PC-3 (cell line): ENCODE measurements at regions not wholly inside any gene's neighbourhood (a gene's known extent, or its start where the extent isn't known, plus 50 kb on each side); places are given as distances from the start of the nearest gene placed in this dataset.

Source experiments
- ATAC-seq: fragments of 200-7000 bp; cut with Tn5 transposase; 2 replicates; pipeline ENCODE4 v1.9.1; 2020; ENCODE audit warnings: mild to moderate bottlenecking, moderate library complexity
- BruUV-seq: library from RNA; stranded (reverse); fragments of 400-500 nt; replicated peaks from 2 replicates; lab custom pipeline; 2021; lab: Mats Ljungman, UMichigan
- CTCF ChIA-PET: fragments of 300-600 bp; sonication (Branson Sonifier 250); formaldehyde crosslinking; loops from one replicate; lab custom pipeline; 2022; ENCODE audit warnings: antibody characterized with exemption; lab: Charles Lee
- POLR2A ChIA-PET: fragments of 300-600 bp; sonication (Branson Sonifier 250); formaldehyde crosslinking; loops from one replicate; lab custom pipeline; 2022; ENCODE audit warnings: antibody characterized with exemption; ENCODE audit not compliant: unreplicated experiment; lab: Charles Lee
- DNase-seq: peaks from one replicate; pipeline ENCODE4 v3.0.0-alpha.2; 2015
- H2AFZ ChIP-seq: fragments of 300-600 bp; sonication (generic); 2 replicates; pipeline ENCODE4 v1.6.0; 2016; ENCODE audit warnings: antibody characterized with exemption, low read length
- H3F3A ChIP-seq: fragments of 300-600 bp; sonication (generic); one replicate; pipeline ENCODE4 v1.6.0; 2017; ENCODE audit warnings: antibody characterized with exemption, low read length, control low read depth, mild to moderate bottlenecking; ENCODE audit not compliant: unreplicated experiment
- H3K27ac ChIP-seq: fragments of 300-600 bp; sonication (generic); 2 replicates; pipeline ENCODE4 v1.5.1; 2016; ENCODE audit warnings: mild to moderate bottlenecking, low read length
- H3K27me3 ChIP-seq: fragments of 300-600 bp; sonication (generic); 2 replicates; pipeline ENCODE4 v1.6.1; 2016; ENCODE audit warnings: low read length, mixed read lengths
- H3K36me3 ChIP-seq: fragments of 300-600 bp; sonication (generic); 2 replicates; pipeline ENCODE4 v1.6.1; 2016; ENCODE audit warnings: low read depth, mixed run types, low read length, mixed read lengths
- H3K4me1 ChIP-seq: fragments of 300-600 bp; sonication (generic); 2 replicates; pipeline ENCODE4 v1.5.1; 2016; ENCODE audit warnings: low read length; ENCODE audit not compliant: insufficient read depth
- H3K4me2 ChIP-seq: fragments of 300-600 bp; sonication (generic); 2 replicates; pipeline ENCODE4 v1.6.0; 2016; ENCODE audit warnings: low read length
- H3K4me3 ChIP-seq: fragments of 300-600 bp; sonication (generic); 2 replicates; pipeline ENCODE4 v1.5.1; 2016; ENCODE audit warnings: mild to moderate bottlenecking, low read length, mixed read lengths
- H3K79me2 ChIP-seq: fragments of 300-600 bp; sonication (generic); 2 replicates; pipeline ENCODE4 v1.6.1; 2017; ENCODE audit warnings: low read length, mixed read lengths
- H3K9ac ChIP-seq: fragments of 300-600 bp; sonication (generic); 2 replicates; pipeline ENCODE4 v1.6.0; 2016; ENCODE audit warnings: mild to moderate bottlenecking, low read length
- H3K9me2 ChIP-seq: fragments of 300-600 bp; sonication (generic); replicated peaks from 2 replicates; pipeline ENCODE4 v1.6.1; 2016; ENCODE audit warnings: mixed run types, low read length, mixed read lengths
- H3K9me3 ChIP-seq: fragments of 300-600 bp; sonication (generic); 2 replicates; pipeline ENCODE4 v1.6.1; 2016; ENCODE audit warnings: low read length, mixed read lengths
- H4K20me1 ChIP-seq: fragments of 300-600 bp; sonication (generic); 2 replicates; pipeline ENCODE4 v1.6.1; 2016; ENCODE audit warnings: low read length, mixed read lengths
- CTCF ChIP-seq: fragments of 300-600 bp; sonication (generic); conservative IDR thresholded peaks from 2 replicates; pipeline ENCODE4 v1.5.1; 2017; ENCODE audit warnings: antibody characterized with exemption, low read depth, mild to moderate bottlenecking, low read length
- EZH2 ChIP-seq: fragments of 300-600 bp; sonication (generic); IDR thresholded peaks from one replicate; pipeline ENCODE4 v1.6.1; 2017; ENCODE audit warnings: antibody characterized with exemption, mild to moderate bottlenecking, low read length; ENCODE audit not compliant: unreplicated experiment
- EZH2phosphoT487 ChIP-seq: fragments of 300-600 bp; sonication (generic); IDR thresholded peaks from 2 replicates; pipeline ENCODE4 v1.6.1; 2018; ENCODE audit warnings: mild to moderate bottlenecking, antibody characterized with exemption, low read length, borderline replicate concordance
- intact Hi-C: fragments of 100-400 bp; cut with micrococcal nuclease; formaldehyde crosslinking; loops from 2 replicates; pipeline ENCODE4 v1.9.0; 2023

DNA sequence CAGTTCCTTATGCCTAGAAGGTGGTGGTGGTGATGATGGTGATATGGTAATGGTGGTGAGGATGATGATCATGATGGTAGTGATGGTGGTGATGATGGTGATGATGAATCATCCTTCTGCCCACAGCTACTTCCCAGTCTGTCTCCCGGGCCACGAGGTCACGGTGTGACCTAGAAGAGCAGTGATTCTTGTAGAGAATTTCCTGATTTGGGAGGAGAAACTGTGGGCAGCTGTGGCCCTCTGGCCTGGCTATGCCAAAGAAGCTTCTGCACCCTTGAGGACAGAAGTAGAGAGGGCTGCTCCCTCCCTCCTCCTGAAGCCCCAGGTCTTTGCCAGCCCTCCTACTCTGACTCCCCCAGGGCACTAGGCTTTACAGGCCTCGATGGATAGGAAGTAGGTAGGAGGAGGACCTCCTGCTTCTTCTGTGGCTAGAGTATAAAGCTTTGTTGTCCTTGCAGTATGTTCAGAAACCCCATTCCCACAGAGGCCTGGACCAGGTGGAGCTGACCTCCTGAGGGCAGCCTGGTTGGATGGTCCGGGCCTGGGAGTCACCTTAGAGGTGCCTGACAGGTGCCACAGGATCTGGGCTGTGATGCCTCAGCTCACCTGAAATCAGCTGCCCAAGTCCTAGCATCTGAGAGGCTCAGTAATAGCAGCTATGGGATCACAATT, 57.9 kb upstream of the EPAS1 start:
- no peaks in the 10 kb centered on the region for H3K36me3 ChIP-seq
- ATAC-seq = no peak
- H4K20me1 ChIP-seq = no peaks in the 10 kb centered on the region
- H3K9me2 ChIP-seq = no peaks in the 10 kb centered on the region
- intact Hi-C loops = no loop called here
- no peaks in the 10 kb centered on the region for H3K9me3 ChIP-seq
- POLR2A ChIA-PET = no interaction called here
- CTCF ChIA-PET = no interaction called here
- no peak overlapping the region for H3K4me3 ChIP-seq
- BruUV-seq = no TSS peak
- H3K79me2 ChIP-seq = no peaks in the 10 kb centered on the region
- TF ChIP-seq CTCF (no peak), EZH2phosphoT487 (no peak)
- no peak overlapping the region for H3K27ac ChIP-seq
- H3K4me2 ChIP-seq = no peak overlapping the region
- no peak for DNase-seq
- H2AFZ ChIP-seq = no peak overlapping the region
- no peaks in the 10 kb centered on the region for H3F3A ChIP-seq
- H3K9ac ChIP-seq = no peak overlapping the region
- no peaks in the 10 kb centered on the region for H3K27me3 ChIP-seq
- H3K4me1 ChIP-seq = peaks cover 6% of the 10 kb centered on the region; the same call in 1 of the 2 replicates

- POLR2A ChIA-PET = no interaction called here
- no peaks in the 10 kb centered on the region for H3K9me2 ChIP-seq
- no peaks in the 10 kb centered on the region for H3K36me3 ChIP-seq
- H3K79me2 ChIP-seq = no peaks in the 10 kb centered on the region
- H3K27me3 ChIP-seq = no peaks in the 10 kb centered on the region
- H3K4me2 ChIP-seq = no peak overlapping the region
- H2AFZ ChIP-seq = no peak overlapping the region
- no TSS peak for BruUV-seq
- no peaks in the 10 kb centered on the region for H3F3A ChIP-seq
- H3K9ac ChIP-seq = no peak overlapping the region
- no peaks in the 10 kb centered on the region for H3K9me3 ChIP-seq
- CTCF ChIA-PET = no interaction called here
- TF ChIP-seq EZH2 = no peak
- TF ChIP-seq CTCF = no peak
- H3K4me1 ChIP-seq = peaks cover 6% of the 10 kb centered on the region; the same call in 1 of the 2 replicates
- no peak for DNase-seq
- H3K4me3 ChIP-seq = no peak overlapping the region
- no peak overlapping the region for H3K27ac ChIP-seq
- no peak for ATAC-seq
- intact Hi-C loops = no loop called here
- no peaks in the 10 kb centered on the region for H4K20me1 ChIP-seq
These were observed 57.4 kb upstream of the EPAS1 start for GRCh38 chr2:46239847-46240181.

DNA sequence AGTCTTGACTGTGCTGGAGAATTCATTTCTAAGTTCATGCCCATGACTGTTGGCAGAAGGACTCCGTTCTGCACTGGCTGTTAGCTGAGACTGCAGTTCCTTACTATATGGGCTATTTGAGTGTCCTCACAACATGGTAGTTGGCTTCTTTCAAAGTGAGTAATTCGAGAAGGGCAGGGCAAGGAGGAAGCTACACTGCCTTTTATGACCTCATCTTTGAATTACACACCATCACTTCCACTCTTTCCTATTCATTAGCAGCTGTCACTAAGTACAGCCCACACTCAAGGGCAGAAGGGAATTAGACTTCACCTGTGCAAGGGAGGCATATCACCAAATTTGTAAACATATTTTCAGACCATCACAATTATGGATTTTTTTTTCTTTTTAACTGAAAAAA, 55.9 kb upstream of the EPAS1 start:
- CTCF ChIA-PET = no interaction called here
- no peaks in the 10 kb centered on the region for H3K79me2 ChIP-seq
- H3K36me3 ChIP-seq = no peaks in the 10 kb centered on the region
- no TSS peak for BruUV-seq
- no peaks in the 10 kb centered on the region for H3K9me2 ChIP-seq
- TF ChIP-seq EZH2 (no peak), EZH2phosphoT487 (no peak), CTCF (no peak)
- H3K4me3 ChIP-seq = no peak overlapping the region
- peak; percentile 38 for DNase-seq
- H3K9me3 ChIP-seq = no peaks in the 10 kb centered on the region
- no peak overlapping the region for H3K4me2 ChIP-seq
- no peak overlapping the region for H2AFZ ChIP-seq
- no peak overlapping the region for H3K27ac ChIP-seq
- H4K20me1 ChIP-seq = no peaks in the 10 kb centered on the region
- no peak overlapping the region for H3K9ac ChIP-seq
- ATAC-seq = peak; percentile 69
- H3K4me1 ChIP-seq = peaks cover 6% of the 10 kb centered on the region; the same call in 1 of the 2 replicates
- H3F3A ChIP-seq = no peaks in the 10 kb centered on the region
- no peaks in the 10 kb centered on the region for H3K27me3 ChIP-seq
- intact Hi-C loops = no loop called here
- POLR2A ChIA-PET = interaction anchor here (0.6 kb wide), 2 partner anchors 51 to 262 kb away, joined by 3 read pairs; no protein-coding TSS in a partner anchor
